ENCODE measurements at regions not wholly inside any gene's neighbourhood (a gene's known extent, or its start where the extent isn't known, plus 50 kb on each side); places are given as distances from the start of the nearest gene placed in this dataset.

GRCh38 chr2:821546-821945 is 129.1 kb upstream of the SNTG2 start:
- no peak overlapping the region for H3K27ac ChIP-seq
- H3K4me3 ChIP-seq: no peak overlapping the region
- H3K4me1 ChIP-seq: no peaks in the 10 kb centered on the region
- intact Hi-C loops (cut with DNase I): no loop called here
- DNase-seq (no peak), ATAC-seq (no peak)
- no peaks in the 10 kb centered on the region for H3K36me3 ChIP-seq
- H3K27me3 ChIP-seq: no peaks in the 10 kb centered on the region
- no peaks in the 10 kb centered on the region for H3K9me3 ChIP-seq
- TF ChIP-seq CTCF (IDR thresholded peaks at IDR 0.05): no peak

- no peak for ATAC-seq
- H3K27ac ChIP-seq: no peak overlapping the region
- no peaks in the 10 kb centered on the region for H3K4me1 ChIP-seq
- H3K27me3 ChIP-seq: no peaks in the 10 kb centered on the region
- no peak for DNase-seq
- H3K9me3 ChIP-seq: no peaks in the 10 kb centered on the region
- no peak for TF ChIP-seq CTCF (IDR thresholded peaks at IDR 0.05)
- no peaks in the 10 kb centered on the region for H3K36me3 ChIP-seq
- H3K4me3 ChIP-seq: no peak overlapping the region
- intact Hi-C loops (cut with DNase I): no loop called here
Observed at GRCh38 chr2:819601-820000, 131.0 kb upstream of the SNTG2 start.

- H3K27me3 ChIP-seq: no peaks in the 10 kb centered on the region
- no peak overlapping the region for H3K27ac ChIP-seq
- H3K36me3 ChIP-seq: no peaks in the 10 kb centered on the region
- no peaks in the 10 kb centered on the region for H3K4me1 ChIP-seq
- intact Hi-C loops (cut with DNase I): no loop called here
- ATAC-seq (no peak), DNase-seq (no peak)
- no peak overlapping the region for H3K4me3 ChIP-seq
- TF ChIP-seq CTCF (IDR thresholded peaks at IDR 0.05): no peak
- no peaks in the 10 kb centered on the region for H3K9me3 ChIP-seq
Observed at GRCh38 chr2:819121-819520, 131.5 kb upstream of the SNTG2 start.

GRCh38 chr2:817336-818015 is 133.2 kb upstream of the SNTG2 start:
- intact Hi-C loops (cut with DNase I): no loop called here
- DNase-seq: no peak
- H3K9me3 ChIP-seq: no peaks in the 10 kb centered on the region

GRCh38 chr2:816278-816677 is 134.4 kb upstream of the SNTG2 start:
- intact Hi-C loops (cut with DNase I): no loop called here
- TF ChIP-seq CTCF (IDR thresholded peaks at IDR 0.05): no peak
- ATAC-seq (no peak), DNase-seq (no peak)
- H3K27ac ChIP-seq: no peak overlapping the region
- no peaks in the 10 kb centered on the region for H3K9me3 ChIP-seq
- no peaks in the 10 kb centered on the region for H3K4me1 ChIP-seq
- no peaks in the 10 kb centered on the region for H3K27me3 ChIP-seq
- H3K4me3 ChIP-seq: no peak overlapping the region
- H3K36me3 ChIP-seq: no peaks in the 10 kb centered on the region

More at GRCh38 chr2:817336-818015, 133.2 kb upstream of the SNTG2 start:
- Histone ChIP-seq H3K27me3 (no peaks in the 10 kb centered on the region), H3K4me1 (no peaks in the 10 kb centered on the region), H3K4me3 (no peak overlapping the region), H3K27ac (no peak overlapping the region), H3K36me3 (no peaks in the 10 kb centered on the region)
- ATAC-seq: no peak
- TF ChIP-seq CTCF (IDR thresholded peaks at IDR 0.05): no peak

Measured in left lung (tissue), 4 donors.